Esophagus muscularis mucosa (tissue), 4 donors: ENCODE measurements at regions not wholly inside any gene's neighbourhood (a gene's known extent, or its start where the extent isn't known, plus 50 kb on each side); places are given as distances from the start of the nearest gene placed in this dataset.

ENCODE experiments used
- DNase-seq: peaks from one replicate; pipeline ENCODE4 v3.0.0-alpha.2; 2017; ENCODE audit errors: extremely low spot score
- H3K27ac ChIP-seq, 4 donors: fragments of 200-600 bp; sonication (generic); replicated peaks in 1 of 4; 1 replicate in 3 of 4; 2 replicates in 1 of 4; pipeline ENCODE4 v1.5.1; 2016 to 2019; ENCODE audit warnings: mild to moderate bottlenecking in 1 of 4
- H3K27me3 ChIP-seq, 4 donors: fragments of 200-600 bp; sonication (generic); one replicate each; pipeline versions ENCODE4 v1.5.1 to v1.6.0; 2016 to 2019
- H3K36me3 ChIP-seq, 4 donors: fragments of 200-600 bp; sonication (generic); one replicate each; pipeline ENCODE4 v1.5.1; 2016 to 2019
- H3K4me1 ChIP-seq, 4 donors: fragments of 200-600 bp; sonication (generic); one replicate each; pipeline ENCODE4 v1.5.1; 2016 to 2019
- H3K4me3 ChIP-seq, 4 donors: fragments of 200-600 bp; sonication (generic); 1 replicate in 2 of 4; 2 replicates in 2 of 4; pipeline ENCODE4 v1.5.1; 2016 to 2019; ENCODE audit warnings: mild to moderate bottlenecking in 4 of 4, moderate library complexity in 1 of 4
- H3K9me3 ChIP-seq, 4 donors: fragments of 200-600 bp; sonication (generic); 1 replicate in 3 of 4; 2 replicates in 1 of 4; pipeline ENCODE4 v1.5.1; 2016 to 2019
- CTCF ChIP-seq, 3 experiments: fragments of 200-600 bp in 2 of 3; fragments of 450-650 bp in 1 of 3; sonication (generic) in 2 of 3; IDR thresholded peaks; one replicate each; pipeline ENCODE4 v1.5.1; 2017 to 2019; ENCODE audit warnings: antibody characterized with exemption in 3 of 3, mild to moderate bottlenecking in 2 of 3, moderate library complexity in 1 of 3
- EP300 ChIP-seq: sonication (generic); formaldehyde crosslinking; IDR thresholded peaks from one replicate; pipeline ENCODE4 v1.6.1; 2017; ENCODE audit warnings: antibody characterized with exemption
- POLR2A ChIP-seq: fragments of 450-650 bp; IDR thresholded peaks from one replicate; pipeline ENCODE4 v1.6.1; 2017; ENCODE audit warnings: antibody characterized with exemption, moderate library complexity, mild to moderate bottlenecking, low read depth
- POLR2AphosphoS5 ChIP-seq, 2 donors: sonication (generic); formaldehyde crosslinking; IDR thresholded peaks; one replicate each; pipeline ENCODE4 v1.6.1; 2017; ENCODE audit warnings: antibody characterized with exemption in 2 of 2
- WGBS: methylation state at CpG from one replicate; pipeline ENCODE4 v1.1.5; 2018; 5-methylcytosine and 5-hydroxymethylcytosine counted together
- intact Hi-C: fragments of 100-400 bp; cut with DNase I; formaldehyde crosslinking; loops from one replicate; pipeline ENCODE4 v1.15.1; 2023

DNA sequence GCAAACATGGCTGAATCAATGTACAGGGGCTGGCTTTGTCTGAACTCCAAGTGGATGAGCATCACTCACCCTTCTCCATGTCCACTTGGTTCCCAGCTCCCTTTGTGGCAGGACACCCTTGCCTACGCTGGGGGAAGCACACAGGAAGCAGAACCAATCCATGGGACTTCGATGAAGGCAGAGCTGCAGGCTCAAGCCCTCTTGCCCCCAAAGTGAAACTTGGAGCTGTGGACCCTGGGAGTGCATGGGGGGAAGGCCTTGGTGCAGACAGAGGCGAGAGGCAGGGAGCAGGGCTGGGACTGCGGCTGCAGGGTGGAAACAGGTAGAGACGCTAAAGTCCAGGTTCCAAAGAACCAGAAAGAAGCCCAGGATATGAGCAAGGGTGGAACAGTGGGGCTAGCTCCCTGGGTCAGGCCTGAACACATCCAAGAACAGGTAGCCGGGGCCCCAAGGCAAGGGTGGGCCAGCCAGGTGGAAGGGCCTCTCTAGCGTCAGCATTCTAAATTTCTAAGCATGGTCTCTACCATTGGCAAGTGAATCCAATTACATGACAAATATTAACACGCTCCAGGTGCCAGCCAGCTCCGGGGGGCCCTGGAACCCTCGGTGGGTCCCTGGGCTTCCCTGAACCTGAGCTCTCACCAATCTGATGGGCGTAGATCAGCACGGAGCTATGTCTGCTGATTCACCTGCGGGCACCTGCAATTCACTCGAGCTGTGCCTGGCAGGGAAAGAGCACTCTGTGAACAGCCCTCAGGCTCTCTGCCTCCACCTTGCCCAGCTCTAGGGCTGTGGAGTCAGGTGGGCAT lies 532.8 kb downstream of the BRD1 start:
- TF ChIP-seq POLR2A: no peak
- TF ChIP-seq POLR2AphosphoS5 (IDR thresholded peaks at IDR 0.05): no peak
- TF ChIP-seq CTCF (IDR thresholded peaks at IDR 0.05): no peak
- TF ChIP-seq EP300: no peak
- peaks cover 0 to 22% (median 13%) of the 10 kb centered on the region in 4 donors for H3K9me3 ChIP-seq
- peaks cover 0 to 65% (median 0%) of the 10 kb centered on the region in 4 donors for H3K27me3 ChIP-seq
- 92% methylated on average over 13 of the region's 14 CpGs for whole genome bisulfite sequencing
- DNase-seq: no peak
- no peak overlapping the region for H3K27ac ChIP-seq
- no peaks in the 10 kb centered on the region for H3K4me1 ChIP-seq
- H3K4me3 ChIP-seq: no peak overlapping the region
- intact Hi-C loops: no loop called here
- no peaks in the 10 kb centered on the region for H3K36me3 ChIP-seq

- peaks cover 0 to 22% (median 13%) of the 10 kb centered on the region in 4 donors for H3K9me3 ChIP-seq
- intact Hi-C loops: no loop called here
- 75% methylated on average over 5 of the region's 5 CpGs for WGBS
- no peak overlapping the region for H3K4me3 ChIP-seq
- H3K36me3 ChIP-seq: no peaks in the 10 kb centered on the region
- no peak overlapping the region for H3K27ac ChIP-seq
- H3K4me1 ChIP-seq: no peaks in the 10 kb centered on the region
- DNase-seq: no peak
- TF ChIP-seq POLR2AphosphoS5 (IDR thresholded peaks at IDR 0.05) (no peak), POLR2A (no peak), CTCF (IDR thresholded peaks at IDR 0.05) (no peak), EP300 (no peak)
- H3K27me3 ChIP-seq: peaks cover 0 to 59% (median 0%) of the 10 kb centered on the region in 4 donors
These were observed 534.8 kb downstream of the BRD1 start for GRCh38 chr22:49292909-49293308.

- no peaks in the 10 kb centered on the region for H3K36me3 ChIP-seq
- peaks cover 0 to 59% (median 0%) of the 10 kb centered on the region in 4 donors for H3K27me3 ChIP-seq
- H3K27ac ChIP-seq: no peak overlapping the region
- H3K4me3 ChIP-seq: no peak overlapping the region
- WGBS: 86% methylated on average over 4 of the region's 5 CpGs
- DNase-seq: no peak
- intact Hi-C loops: no loop called here
- no peak for TF ChIP-seq POLR2AphosphoS5 (IDR thresholded peaks at IDR 0.05)
- TF ChIP-seq POLR2A: no peak
- no peak for TF ChIP-seq EP300
- TF ChIP-seq CTCF (IDR thresholded peaks at IDR 0.05): no peak
- H3K4me1 ChIP-seq: no peaks in the 10 kb centered on the region
- H3K9me3 ChIP-seq: peaks cover 0 to 22% (median 13%) of the 10 kb centered on the region in 4 donors
These were observed 535.9 kb downstream of the BRD1 start for GRCh38 chr22:49291781-49292180.

GRCh38 chr22:49291169-49291568 lies 536.5 kb downstream of the BRD1 start:
- Histone ChIP-seq H3K4me1 (no peaks in the 10 kb centered on the region), H3K27ac (no peak overlapping the region), H3K36me3 (no peaks in the 10 kb centered on the region), H3K9me3 (peaks cover 0 to 22% (median 13%) of the 10 kb centered on the region in 4 donors), H3K27me3 (peaks cover 0 to 61% (median 0%) of the 10 kb centered on the region in 4 donors), H3K4me3 (no peak overlapping the region)
- no peak for TF ChIP-seq EP300
- no peak for TF ChIP-seq POLR2A
- TF ChIP-seq CTCF (IDR thresholded peaks at IDR 0.05): no peak
- no peak for TF ChIP-seq POLR2AphosphoS5 (IDR thresholded peaks at IDR 0.05)
- 56% methylated on average over 13 of the region's 13 CpGs for WGBS
- intact Hi-C loops: no loop called here
- DNase-seq: no peak

DNA sequence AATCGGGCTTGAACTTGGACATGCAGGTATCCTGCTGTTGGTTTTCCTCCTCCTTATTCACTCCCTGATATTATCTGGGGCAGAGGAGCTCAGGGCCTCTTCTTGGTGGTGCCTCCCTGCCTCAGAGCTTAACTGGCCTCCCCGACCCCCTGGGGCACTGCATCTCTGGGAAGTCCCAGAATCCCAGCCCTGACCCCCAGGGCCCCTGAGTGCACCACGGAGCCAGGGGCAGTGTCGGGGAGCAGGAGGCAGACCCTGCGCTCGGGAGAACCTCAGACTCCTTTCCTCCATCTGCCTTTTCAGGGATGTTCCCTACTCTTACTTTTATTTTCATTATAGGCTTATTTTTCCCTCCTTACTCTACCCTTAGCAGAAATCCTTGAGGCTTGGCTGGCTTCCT lies 537.0 kb downstream of the BRD1 start:
- no peaks in the 10 kb centered on the region for H3K36me3 ChIP-seq
- TF ChIP-seq EP300 (no peak), CTCF (IDR thresholded peaks at IDR 0.05) (no peak), POLR2AphosphoS5 (IDR thresholded peaks at IDR 0.05) (no peak), POLR2A (no peak)
- intact Hi-C loops: no loop called here
- no peak overlapping the region for H3K27ac ChIP-seq
- WGBS: 70% methylated on average over 6 of the region's 6 CpGs
- H3K9me3 ChIP-seq: peaks cover 0 to 22% (median 13%) of the 10 kb centered on the region in 4 donors
- H3K4me1 ChIP-seq: no peaks in the 10 kb centered on the region
- DNase-seq: no peak
- no peak overlapping the region for H3K4me3 ChIP-seq
- peaks cover 0 to 61% (median 0%) of the 10 kb centered on the region in 4 donors for H3K27me3 ChIP-seq
